Right lobe of liver (tissue), 6 donors: ENCODE measurements at regions not wholly inside any gene's neighbourhood (a gene's known extent, or its start where the extent isn't known, plus 50 kb on each side); places are given as distances from the start of the nearest gene placed in this dataset.

Experiments used
- ATAC-seq, 4 donors: fragments of 200-7000 bp; cut with Tn5 transposase; one replicate each; pipeline ENCODE4 v1.9.1; 2020; ENCODE audit warnings: mild to moderate bottlenecking in 4 of 4, moderate library complexity in 4 of 4
- DNase-seq, 3 donors: peaks; one replicate each; pipeline ENCODE4 v3.0.0-alpha.2; 2020
- H3K27ac ChIP-seq, 3 donors: fragments of 200-600 bp; one replicate each; pipeline ENCODE4 v1.8.0; 2022
- H3K27me3 ChIP-seq, 2 donors: fragments of 200-600 bp; one replicate each; pipeline ENCODE4 v1.8.0; 2022
- H3K36me3 ChIP-seq, 4 donors: fragments of 200-600 bp; sonication (generic) in 1 of 4; one replicate each; pipeline versions ENCODE4 v1.5.1 to v1.8.0; 2017 to 2022; ENCODE audit warnings: control low read depth in 1 of 4
- H3K4me1 ChIP-seq, 4 donors: fragments of 200-600 bp; sonication (generic) in 1 of 4; one replicate each; pipeline versions ENCODE4 v1.5.1 to v1.8.0; 2017 to 2022; ENCODE audit warnings: control low read depth in 1 of 4
- H3K4me3 ChIP-seq, 3 donors: fragments of 200-600 bp; one replicate each; pipeline ENCODE4 v1.8.0; 2022
- H3K9me3 ChIP-seq, 4 donors: fragments of 200-600 bp; sonication (generic) in 1 of 4; one replicate each; pipeline versions ENCODE4 v1.5.1 to v1.8.0; 2017 to 2022; ENCODE audit warnings: control low read depth in 1 of 4
- CTCF ChIP-seq, 4 donors: fragments of 200-600 bp in 3 of 4; fragments of 450-650 bp in 1 of 4; IDR thresholded peaks; one replicate each; pipeline versions ENCODE4 v1.5.1 to v1.8.0; 2016 to 2022; ENCODE audit warnings: antibody characterized with exemption in 4 of 4, mild to moderate bottlenecking in 2 of 4
- POLR2A ChIP-seq: fragments of 450-650 bp; IDR thresholded peaks from one replicate; pipeline ENCODE4 v1.6.1; 2017; ENCODE audit warnings: antibody characterized with exemption, mild to moderate bottlenecking
- WGBS: methylation state at CpG from one replicate; pipeline ENCODE4 v1.1.6; 2018; ENCODE audit warnings: low coverage, low lambda C conversion rate; ENCODE audit not compliant: insufficient coverage; ENCODE audit errors: missing lambda C conversion rate; 5-methylcytosine and 5-hydroxymethylcytosine counted together
- intact Hi-C, 2 donors: fragments of 100-400 bp; cut with DNase I; formaldehyde crosslinking; loops; one replicate each; pipeline versions ENCODE4 v1.11.2 to v1.14.1; 2022
- donor health status: DM: no; HTN: yes; CAD: no.
- donor health status: DM: no; HTN: no; CAD: no.
- donor health status: DM: no; HTN: no; CAD: no.
- donor health status: DM: no; HTN: yes; CAD: no.
- donor health status: DM: no; HTN: yes; CAD: no.

- Histone ChIP-seq H3K4me1 (no peaks in the 10 kb centered on the region), H3K27me3 (no peaks in the 10 kb centered on the region), H3K36me3 (no peaks in the 10 kb centered on the region), H3K4me3 (no peak overlapping the region), H3K27ac (no peak overlapping the region), H3K9me3 (no peaks in the 10 kb centered on the region)
- intact Hi-C loops, result no loop called here
- 53% methylated on average over 3 of the region's 15 CpGs for WGBS
- TF ChIP-seq CTCF (IDR thresholded peaks at IDR 0.05), result no peak
- TF ChIP-seq POLR2A, result no peak
- DNase-seq (no peak), ATAC-seq (no peak)
Measured at GRCh38 chr2:4522498-4523421, 819.4 kb downstream of the DCDC2C start.

- Histone ChIP-seq H3K4me1 (no peaks in the 10 kb centered on the region), H3K4me3 (no peak overlapping the region), H3K27ac (no peak overlapping the region), H3K36me3 (no peaks in the 10 kb centered on the region), H3K9me3 (no peaks in the 10 kb centered on the region), H3K27me3 (no peaks in the 10 kb centered on the region)
- intact Hi-C loops, result no loop called here
- DNase-seq (no peak), ATAC-seq (no peak)
- TF ChIP-seq CTCF (IDR thresholded peaks at IDR 0.05), result no peak
- TF ChIP-seq POLR2A, result no peak
- 50% methylated on average over 8 of the region's 8 CpGs for WGBS
Measured at GRCh38 chr2:4527416-4527815, 824.0 kb downstream of the DCDC2C start.

- no peaks in the 10 kb centered on the region for H3K36me3 ChIP-seq
- no peaks in the 10 kb centered on the region for H3K4me1 ChIP-seq
- H3K27me3 ChIP-seq, result no peaks in the 10 kb centered on the region
- DNase-seq (no peak), ATAC-seq (no peak)
- intact Hi-C loops, result no loop called here
- no peak overlapping the region for H3K27ac ChIP-seq
- no peaks in the 10 kb centered on the region for H3K9me3 ChIP-seq
- no peak overlapping the region for H3K4me3 ChIP-seq
- TF ChIP-seq POLR2A (no peak), CTCF (IDR thresholded peaks at IDR 0.05) (no peak)
Measured at GRCh38 chr2:4528246-4528645, 824.9 kb downstream of the DCDC2C start.

- Histone ChIP-seq H3K27me3 (no peaks in the 10 kb centered on the region), H3K4me3 (no peak overlapping the region), H3K36me3 (no peaks in the 10 kb centered on the region), H3K27ac (no peak overlapping the region), H3K9me3 (no peaks in the 10 kb centered on the region), H3K4me1 (no peaks in the 10 kb centered on the region)
- no peak for TF ChIP-seq POLR2A
- no peak for TF ChIP-seq CTCF (IDR thresholded peaks at IDR 0.05)
- intact Hi-C loops, result no loop called here
- no peak for ATAC-seq
- no peak for DNase-seq
- WGBS, result 34% methylated on average over 3 of the region's 3 CpGs
Measured at GRCh38 chr2:4528773-4529172, 825.4 kb downstream of the DCDC2C start.
